Nephron (organoid): ENCODE measurements at regions not wholly inside any gene's neighbourhood (a gene's known extent, or its start where the extent isn't known, plus 50 kb on each side); places are given as distances from the start of the nearest gene placed in this dataset.
"Not testable (repeated sequence)": the region's sequence is repeated elsewhere in the genome, so short reads cannot be mapped to it uniquely, and the experiment has no call there.

Experiments used
- H3K27ac Mint-ChIP-seq, 3 experiments: 2 replicates each; pipeline ENCODE4 v1.8.0; 2020; ENCODE audit warnings: mixed read lengths in 3 of 3, mild to moderate bottlenecking in 2 of 3, moderate library complexity in 1 of 3
- H3K27me3 Mint-ChIP-seq: 2 replicates; pipeline ENCODE4 v1.8.0; 2021; ENCODE audit warnings: low read depth, mild to moderate bottlenecking, moderate library complexity, mixed read lengths
- H3K36me3 Mint-ChIP-seq: 2 replicates; pipeline ENCODE4 v1.8.0; 2020; ENCODE audit warnings: low read depth, mixed read lengths
- H3K4me1 Mint-ChIP-seq: 2 replicates; pipeline ENCODE4 v1.8.0; 2020; ENCODE audit warnings: mixed read lengths
- H3K4me3 Mint-ChIP-seq, 3 experiments: 2 replicates each; pipeline ENCODE4 v1.8.0; 2020; ENCODE audit warnings: mild to moderate bottlenecking in 3 of 3, mixed read lengths in 3 of 3, moderate library complexity in 2 of 3
- H3K9me3 Mint-ChIP-seq: 2 replicates; pipeline ENCODE4 v1.8.0; 2020; ENCODE audit warnings: mixed read lengths
- CTCF ChIP-seq, 3 experiments: fragments of 200-600 bp; sonication (generic); IDR thresholded peaks; one replicate each; pipeline ENCODE4 v1.5.0; 2021; ENCODE audit warnings: antibody characterized with exemption in 3 of 3; ENCODE audit not compliant: unreplicated experiment in 3 of 3

GRCh38 chr11:83355391-83355790 lies 69.2 kb upstream of the CCDC90B start:
- Mint-ChIP-seq H3K36me3 (no peaks in the 10 kb centered on the region), H3K4me1 (no peaks in the 10 kb centered on the region), H3K27ac (no peak overlapping the region), H3K9me3 (peaks cover 2% of the 10 kb centered on the region), H3K27me3 (no peaks in the 10 kb centered on the region), H3K4me3 (no peak overlapping the region)
- TF ChIP-seq CTCF (IDR thresholded peaks at IDR 0.05; ENCODE audit: unreplicated experiment in 3 of 3), result no peak

- no peak overlapping the region for H3K4me3 Mint-ChIP-seq
- no peak overlapping the region for H3K27ac Mint-ChIP-seq
- H3K27me3 Mint-ChIP-seq, result no peaks in the 10 kb centered on the region
- peaks cover 8% of the 10 kb centered on the region for H3K9me3 Mint-ChIP-seq
- no peaks in the 10 kb centered on the region for H3K36me3 Mint-ChIP-seq
- H3K4me1 Mint-ChIP-seq, result peaks cover 6% of the 10 kb centered on the region
- TF ChIP-seq CTCF (IDR thresholded peaks at IDR 0.05; ENCODE audit: unreplicated experiment in 3 of 3), result no peak
Measured at GRCh38 chr11:83350187-83350586, 64.0 kb upstream of the CCDC90B start.

DNA sequence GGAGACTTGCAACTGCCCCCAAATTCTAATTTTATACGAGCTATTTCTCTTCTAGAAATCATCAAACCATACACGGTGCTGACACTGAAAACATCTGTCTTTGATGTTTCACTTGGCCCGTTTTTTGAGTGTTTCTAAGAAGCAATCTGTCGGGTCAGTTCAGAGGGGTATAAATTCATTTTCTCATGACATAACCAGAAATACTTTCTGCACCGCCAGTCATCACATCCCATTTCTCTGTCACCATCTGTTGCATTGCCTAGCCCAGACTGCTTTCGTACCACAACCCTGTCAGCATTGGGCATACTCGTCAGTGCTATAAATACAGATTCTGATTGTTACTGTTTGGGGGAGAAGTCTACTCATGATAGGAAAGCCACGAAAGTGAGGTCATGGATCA lies 63.1 kb upstream of the CCDC90B start:
- H3K27me3 Mint-ChIP-seq, result peaks cover 6% of the 10 kb centered on the region
- H3K9me3 Mint-ChIP-seq, result peaks cover 12% of the 10 kb centered on the region
- H3K27ac Mint-ChIP-seq, result peak overlapping the region in 2 of 3 experiments; percentile 9 to 33
- H3K4me1 Mint-ChIP-seq, result peaks cover 6% of the 10 kb centered on the region
- no peak for TF ChIP-seq CTCF (IDR thresholded peaks at IDR 0.05; ENCODE audit: unreplicated experiment in 3 of 3)
- H3K36me3 Mint-ChIP-seq, result no peaks in the 10 kb centered on the region
- H3K4me3 Mint-ChIP-seq, result no peak overlapping the region

DNA sequence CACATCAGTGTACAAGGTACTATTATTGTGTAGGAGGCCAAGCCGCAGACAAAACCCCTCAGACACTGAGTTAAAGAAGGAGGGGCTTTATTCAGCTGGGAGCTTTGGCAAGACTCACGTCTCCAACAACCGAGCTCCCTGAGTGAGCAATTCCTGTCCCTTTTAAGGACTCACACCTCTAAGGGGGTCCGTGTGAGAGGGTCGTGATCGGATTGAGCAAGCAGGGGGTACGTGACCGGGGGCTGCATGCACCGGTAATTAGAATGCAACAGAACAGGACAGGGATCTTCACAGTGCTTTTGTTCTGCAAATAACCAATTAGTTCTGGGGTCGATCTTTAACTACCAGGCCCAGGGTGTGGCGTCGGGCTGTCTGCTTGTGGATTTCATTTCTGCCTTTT lies 60.5 kb upstream of the CCDC90B start:
- peaks cover 24% of the 10 kb centered on the region for H3K9me3 Mint-ChIP-seq
- H3K27ac Mint-ChIP-seq, result peak overlapping the region in 2 of 3 experiments; percentile 50 to 57
- not testable (repeated sequence) for H3K4me1 Mint-ChIP-seq, H3K27me3 Mint-ChIP-seq, H3K4me3 Mint-ChIP-seq, H3K36me3 Mint-ChIP-seq

- not testable (repeated sequence) for H3K36me3 Mint-ChIP-seq, H3K27ac Mint-ChIP-seq, H3K27me3 Mint-ChIP-seq, H3K4me1 Mint-ChIP-seq, H3K4me3 Mint-ChIP-seq
- peaks cover 24% of the 10 kb centered on the region for H3K9me3 Mint-ChIP-seq
Measured at GRCh38 chr11:83344521-83344920, 58.4 kb upstream of the CCDC90B start.

DNA sequence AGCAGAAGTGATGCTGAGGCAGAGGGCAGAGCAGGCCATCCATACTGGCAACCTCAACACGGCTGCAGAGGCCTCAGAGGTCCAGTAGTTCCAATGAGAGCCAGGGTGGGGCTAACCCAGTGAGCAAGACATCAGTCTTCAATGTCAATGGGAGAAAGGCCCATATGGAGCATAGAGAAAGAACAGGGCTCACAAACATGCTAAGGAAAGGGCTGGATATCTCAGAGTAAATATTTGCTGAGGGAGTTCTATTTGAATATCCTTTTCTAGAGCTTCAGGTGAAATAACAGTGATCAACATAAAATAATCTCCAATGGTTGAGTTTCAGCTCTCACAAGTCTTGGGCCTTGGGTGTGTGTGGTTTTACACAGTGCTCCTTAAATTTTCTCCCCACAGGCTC lies 50.8 kb upstream of the CCDC90B start:
- Mint-ChIP-seq H3K4me1 (no peaks in the 10 kb centered on the region), H3K9me3 (no peaks in the 10 kb centered on the region), H3K36me3 (no peaks in the 10 kb centered on the region), H3K4me3 (no peak overlapping the region), H3K27me3 (no peaks in the 10 kb centered on the region), H3K27ac (no peak overlapping the region)
- TF ChIP-seq CTCF (IDR thresholded peaks at IDR 0.05; ENCODE audit: unreplicated experiment in 3 of 3), result no peak
